K562 (cell line): ENCODE measurements at regions not wholly inside any gene's neighbourhood (a gene's known extent, or its start where the extent isn't known, plus 50 kb on each side); places are given as distances from the start of the nearest gene placed in this dataset.

Source experiments
- ATAC-seq: fragments of 200-7000 bp; cut with Tn5 transposase; 3 replicates; pipeline ENCODE4 v1.9.1; 2020; ENCODE audit warnings: moderate library complexity
- BruUV-seq: library from RNA; stranded (reverse); fragments of 400-500 nt; replicated peaks from 2 replicates; lab custom pipeline; 2021; lab: Mats Ljungman, UMichigan
- CTCF ChIA-PET: fragments of 300-600 bp; formaldehyde crosslinking; extraction: SDS; loops from one replicate; lab custom pipeline; 2021; ENCODE audit warnings: low intra/inter-chr PET ratio; lab: Yijun Ruan, JAX
- POLR2A ChIA-PET: fragments of 300-600, 350-650 bp; sonication (Branson Sonifier 250); formaldehyde crosslinking; extraction: SDS; loops from one replicate; lab custom pipeline; 2021; ENCODE audit warnings: antibody characterized with exemption, inconsistent platforms; lab: Yijun Ruan, JAX
- DNase-seq, 4 experiments: peaks; one replicate each; pipeline versions ENCODE4 v3.0.0 to v3.0.0-alpha.2; 2011 to 2018; ENCODE audit warnings: low spot score in 3 of 4, mixed read lengths in 3 of 4; ENCODE audit errors: extremely low read depth in 1 of 4
- FAIRE-seq: peaks from 2 replicates; lab custom pipeline; 2011; peaks lifted over from hg19 to GRCh38; lab: Jason Lieb, UNC
- H2AFZ ChIP-seq: 2 replicates; pipeline ENCODE4 v1.6.0; 2011; ENCODE audit warnings: low read depth, low read length, control low read depth, inconsistent platforms
- H3K27ac ChIP-seq: fragments of 200-600 bp; 3 replicates; pipeline ENCODE4 v1.8.0; 2011; ENCODE audit warnings: low read depth, mild to moderate bottlenecking, control low read depth, inconsistent platforms, low read length, moderate library complexity, mixed read lengths; ENCODE audit errors: extremely low read depth
- H3K27me3 ChIP-seq, 2 experiments: fragments of 300-600 bp in 1 of 2; 2 replicates in 1 of 2; 3 replicates in 1 of 2; pipeline versions ENCODE4 v1.6.0 to v1.8.0; 2011; ENCODE audit warnings: inconsistent platforms in 2 of 2, low read length in 2 of 2, mild to moderate bottlenecking in 1 of 2, mixed read lengths in 1 of 2, moderate library complexity in 1 of 2; ENCODE audit not compliant: control insufficient read depth in 2 of 2, insufficient read depth in 2 of 2
- H3K36me3 ChIP-seq: fragments of 300-600 bp; 3 replicates; pipeline ENCODE4 v1.8.0; 2011; ENCODE audit warnings: mild to moderate bottlenecking, low read length, inconsistent platforms; ENCODE audit not compliant: control insufficient read depth, insufficient read depth
- H3K4me1 ChIP-seq, 2 experiments: fragments of 200-600 bp in 1 of 2; replicated peaks in 1 of 2; 2 replicates in 1 of 2; 3 replicates in 1 of 2; pipeline versions ENCODE4 v1.5.1 to v1.8.0; 2011; ENCODE audit warnings: inconsistent platforms in 2 of 2, low read length in 2 of 2, mild to moderate bottlenecking in 1 of 2, mixed read lengths in 1 of 2, moderate library complexity in 1 of 2; ENCODE audit not compliant: control insufficient read depth in 2 of 2, insufficient read depth in 2 of 2
- H3K4me2 ChIP-seq: 2 replicates; pipeline ENCODE4 v1.6.1; 2011; ENCODE audit warnings: low read length, control low read depth, inconsistent platforms, mixed read lengths; ENCODE audit not compliant: insufficient read depth
- H3K4me3 ChIP-seq: fragments of 200-600 bp; sonication (generic), shearing (Covaris generic); 2 replicates; pipeline ENCODE4 v1.5.1; 2016; ENCODE audit warnings: control low read depth, inconsistent platforms
- H3K79me2 ChIP-seq: fragments of 200-600 bp; 3 replicates; pipeline ENCODE4 v1.8.0; 2011; ENCODE audit warnings: low read length, inconsistent platforms; ENCODE audit not compliant: control insufficient read depth, insufficient read depth
- H3K9ac ChIP-seq, 2 experiments: 2 replicates each; pipeline versions ENCODE4 v1.6.0 to v1.6.1; 2011; ENCODE audit warnings: low read depth in 2 of 2, low read length in 2 of 2, control low read depth in 1 of 2, inconsistent platforms in 1 of 2, mild to moderate bottlenecking in 1 of 2, mixed read lengths in 1 of 2; ENCODE audit not compliant: insufficient read depth in 1 of 2
- H3K9me1 ChIP-seq: one replicate; pipeline ENCODE4 v1.6.0; 2011; ENCODE audit warnings: inconsistent platforms, mild to moderate bottlenecking, low read length, moderate library complexity; ENCODE audit not compliant: control insufficient read depth, insufficient read depth
- H3K9me3 ChIP-seq: replicated peaks from 2 replicates; pipeline ENCODE4 v1.5.1; 2011; ENCODE audit warnings: low read depth, low read length, inconsistent platforms; ENCODE audit not compliant: control insufficient read depth, insufficient read depth
- H4K20me1 ChIP-seq: replicated peaks from 2 replicates; pipeline ENCODE4 v1.6.1; 2011; ENCODE audit warnings: low read length, inconsistent platforms, mixed read lengths; ENCODE audit not compliant: control insufficient read depth, insufficient read depth
- ETV1 ChIP-seq: fragments of 450-650 bp; conservative IDR thresholded peaks from 2 replicates; pipeline ENCODE4 v1.6.1; 2016; ENCODE audit warnings: missing genetic modification characterization, control low read depth, low read depth, missing compliant biosample characterization
- FOXP1 ChIP-seq: sonication (generic); formaldehyde crosslinking; IDR thresholded peaks from 2 replicates; pipeline ENCODE4 v1.8.0; 2022; ENCODE audit warnings: mild to moderate bottlenecking, missing genetic modification reagents
- GABPA ChIP-seq: fragments of 200-800 bp; sonication (Bioruptor generic); conservative IDR thresholded peaks from 2 replicates; pipeline ENCODE4 v1.6.1; 2016; ENCODE audit warnings: low read depth, missing genetic modification characterization, missing compliant biosample characterization
- GTF2E2 ChIP-seq: fragments of 200-800 bp; sonication (Bioruptor generic); IDR thresholded peaks from 2 replicates; pipeline ENCODE4 v1.6.1; 2016; ENCODE audit warnings: missing genetic modification characterization, missing compliant biosample characterization
- HMG20A ChIP-seq: fragments of 450-650 bp; formaldehyde crosslinking; conservative IDR thresholded peaks from 2 replicates; pipeline ENCODE4 v1.4.0; 2020; ENCODE audit warnings: mild to moderate bottlenecking, mixed read lengths
- HMGXB4 ChIP-seq: sonication (generic); formaldehyde crosslinking; IDR thresholded peaks from 2 replicates; pipeline ENCODE4 v1.8.1; 2023; ENCODE audit warnings: mild to moderate bottlenecking, missing genetic modification reagents
- NCOR1 ChIP-seq: fragments of 450-650 bp; IDR thresholded peaks from 2 replicates; pipeline ENCODE4 v1.6.1; 2016; ENCODE audit warnings: mild to moderate bottlenecking, moderate library complexity
- PREB ChIP-seq: sonication (generic); formaldehyde crosslinking; IDR thresholded peaks from 2 replicates; pipeline ENCODE4 v1.8.1; 2023; ENCODE audit warnings: mild to moderate bottlenecking, missing genetic modification reagents
- ZMIZ1 ChIP-seq, 2 experiments: fragments of 150-350 bp in 1 of 2; IDR thresholded peaks; 2 replicates each; pipeline ENCODE4 v1.6.1; 2012 to 2016; ENCODE audit warnings: low read depth in 2 of 2, low read length in 2 of 2, mild to moderate bottlenecking in 1 of 2, moderate library complexity in 1 of 2
- ZNF395 ChIP-seq: fragments of 200-800 bp; sonication (Bioruptor generic); IDR thresholded peaks from 2 replicates; pipeline ENCODE4 v1.6.1; 2017; ENCODE audit warnings: missing genetic modification characterization, missing compliant biosample characterization
- ZNF77 ChIP-seq: fragments of 250-450 bp; sonication (Bioruptor Pico); IDR thresholded peaks from 2 replicates; pipeline ENCODE4 v1.5.0; 2020
- WGBS: fragments of 100-300 bp; shearing (Covaris generic); methylation state at CpG from one replicate; pipeline ENCODE4 v1.1.6; 2016; ENCODE audit warnings: low coverage, mixed read lengths; ENCODE audit not compliant: insufficient coverage; ENCODE audit errors: missing lambda C conversion rate; 5-methylcytosine and 5-hydroxymethylcytosine counted together
- in situ Hi-C: fragments of 300-500 bp; cut with MboI; formaldehyde crosslinking; loops from 4 replicates; pipeline ENCODE4 v1.15.0; 2018; ENCODE audit warnings: inconsistent platforms, mixed read lengths
- intact Hi-C: fragments of 100-400 bp; cut with micrococcal nuclease; formaldehyde crosslinking; loops from 2 replicates; pipeline ENCODE4 v1.14.2; 2022

GRCh38 chr7:98760201-98760651 is 109.6 kb downstream of the TMEM130 start (continued):
- no peak for TF ChIP-seq ZNF395 (CRISPR knock-in tag)
- TF ChIP-seq HMG20A (CRISPR knock-in tag) = no peak
- TF ChIP-seq HMGXB4 (CRISPR knock-in tag) = no peak
- TF ChIP-seq GABPA (tag) = no peak
- no peak for TF ChIP-seq FOXP1 (CRISPR knock-in tag)
- no peak for TF ChIP-seq NCOR1

GRCh38 chr7:98761225-98761624 is 108.6 kb downstream of the TMEM130 start:
- Histone ChIP-seq H3K9ac (no peak overlapping the region), H3K27ac (no peak overlapping the region), H3K79me2 (no peaks in the 10 kb centered on the region), H3K4me1 (no peaks in the 10 kb centered on the region), H3K36me3 (no peaks in the 10 kb centered on the region), H3K9me3 (0 out of 2 replicates have a peak, but pooled peaks cover 3% of the 10 kb centered on the region), H3K27me3 (peaks cover 2 to 39% of the 10 kb centered on the region in 2 experiments; a peak in 3 of 5 replicates), H2AFZ (no peak overlapping the region), H3K4me3 (no peak overlapping the region), H3K9me1 (no peaks in the 10 kb centered on the region), H3K4me2 (no peak overlapping the region), H4K20me1 (0 out of 2 replicates have a peak, but pooled peaks cover 4% of the 10 kb centered on the region)
- BruUV-seq = no TSS peak
- WGBS = 0% methylated on average over 1 of the region's 1 CpG
- POLR2A ChIA-PET = no interaction called here
- ATAC-seq (no peak), FAIRE-seq (no peak), DNase-seq (no peak)
- in situ Hi-C loops = no loop called here
- CTCF ChIA-PET = no interaction called here
- intact Hi-C loops = no loop called here
- TF ChIP-seq ETV1 (tag) (no peak), ZMIZ1 (IDR thresholded peaks at IDR 0.05; ENCODE audit: low read depth in 2 of 2, low read length in 2 of 2) (no peak), GTF2E2 (tag) (no peak), PREB (CRISPR knock-in tag) (no peak), ZNF77 (CRISPR knock-in tag) (no peak)
